ENCODE measurements at regions not wholly inside any gene's neighbourhood (a gene's known extent, or its start where the extent isn't known, plus 50 kb on each side); places are given as distances from the start of the nearest gene placed in this dataset.

- 86% methylated on average over 12 of the region's 12 CpGs for WGBS, 2 donors
- no peak for ATAC-seq
- no peak for TF ChIP-seq CTCF (IDR thresholded peaks at IDR 0.05)
These were observed 51.7 kb upstream of the IGFBP3 start for GRCh38 chr7:45972629-45973312.

GRCh38 chr7:45971661-45972175, 50.6 kb upstream of the IGFBP3 start:
- no peak for TF ChIP-seq CTCF (IDR thresholded peaks at IDR 0.05)
- no peak for DNase-seq
- no peak for ATAC-seq
- WGBS, 2 donors = 95 to 96% methylated on average over 5 of the region's 5 CpGs
- no peak overlapping the region for H3K4me3 ChIP-seq
- H3K4me1 ChIP-seq = peaks cover 0 to 10% (median 0%) of the 10 kb centered on the region in 9 donors
- no peaks in the 10 kb centered on the region for H3K9me3 ChIP-seq
- intact Hi-C loops (cut with DNase I) = no loop called here
- H3K27me3 ChIP-seq = peaks cover 0 to 3% (median 0%) of the 10 kb centered on the region in 7 donors
- H3K27ac ChIP-seq = no peak overlapping the region
- H3K36me3 ChIP-seq = no peaks in the 10 kb centered on the region

More at GRCh38 chr7:45972629-45973312, 51.7 kb upstream of the IGFBP3 start:
- Histone ChIP-seq H3K4me1 (peaks cover 0 to 14% (median 2%) of the 10 kb centered on the region in 9 donors), H3K4me3 (no peak overlapping the region), H3K9me3 (no peaks in the 10 kb centered on the region), H3K36me3 (no peaks in the 10 kb centered on the region), H3K27ac (no peak overlapping the region), H3K27me3 (peaks cover 0 to 3% (median 0%) of the 10 kb centered on the region in 7 donors)
- DNase-seq = no peak
- intact Hi-C loops (cut with DNase I) = no loop called here

- intact Hi-C loops (cut with DNase I) = no loop called here
- peaks cover 0 to 3% (median 0%) of the 10 kb centered on the region in 7 donors for H3K27me3 ChIP-seq
- no peak overlapping the region for H3K4me3 ChIP-seq
- DNase-seq (no peak), ATAC-seq (no peak)
- H3K4me1 ChIP-seq = peaks cover 0 to 10% (median 0%) of the 10 kb centered on the region in 9 donors
- H3K27ac ChIP-seq = no peak overlapping the region
- H3K36me3 ChIP-seq = no peaks in the 10 kb centered on the region
- 97 to 98% methylated on average over 5 of the region's 5 CpGs for WGBS, 2 donors
- TF ChIP-seq CTCF (IDR thresholded peaks at IDR 0.05) = no peak
- H3K9me3 ChIP-seq = no peaks in the 10 kb centered on the region
These were observed 50.1 kb upstream of the IGFBP3 start for GRCh38 chr7:45971171-45971570.
